ENCODE measurements at regions not wholly inside any gene's neighbourhood (a gene's known extent, or its start where the extent isn't known, plus 50 kb on each side); places are given as distances from the start of the nearest gene placed in this dataset.

GRCh38 chr20:4613184-4613583 is 73.1 kb upstream of the PRNP start:
- TF ChIP-seq CTCF (IDR thresholded peaks at IDR 0.05) (no peak), POLR2A (IDR thresholded peaks at IDR 0.05) (no peak)

Measured in uterus (tissue), 2 donors.